ENCODE measurements at regions not wholly inside any gene's neighbourhood (a gene's known extent, or its start where the extent isn't known, plus 50 kb on each side); places are given as distances from the start of the nearest gene placed in this dataset.
A peak's percentile ranks its signal among the peaks of the same experiment; 100 is the strongest.

GRCh38 chr1:109826930-109827349 is 63.2 kb upstream of the EPS8L3 start:
- DNase-seq (ENCODE audit: low spot score): no peak

GRCh38 chr1:109826446-109826845 is 62.7 kb upstream of the EPS8L3 start:
- no peak for DNase-seq (ENCODE audit: low spot score)

- no peak for DNase-seq (ENCODE audit: low spot score)
These were observed 60.8 kb upstream of the EPS8L3 start for GRCh38 chr1:109824349-109825115.

- DNase-seq (ENCODE audit: low spot score): no peak
These were observed 60.0 kb upstream of the EPS8L3 start for GRCh38 chr1:109823543-109824348.

GRCh38 chr1:109822749-109823542 is 59.2 kb upstream of the EPS8L3 start:
- no peak for DNase-seq (ENCODE audit: low spot score)

GRCh38 chr1:109821831-109822745 is 58.4 kb upstream of the EPS8L3 start:
- DNase-seq (ENCODE audit: low spot score): no peak

GRCh38 chr1:109821221-109821669 is 57.5 kb upstream of the EPS8L3 start:
- DNase-seq (ENCODE audit: low spot score): peak; percentile 73

- no peak for DNase-seq (ENCODE audit: low spot score)
These were observed 56.2 kb upstream of the EPS8L3 start for GRCh38 chr1:109819906-109820305.

GRCh38 chr1:109818988-109819764 is 55.5 kb upstream of the EPS8L3 start:
- no peak for DNase-seq (ENCODE audit: low spot score)

GRCh38 chr1:109818271-109818987 is 54.7 kb upstream of the EPS8L3 start:
- peak; percentile 40 for DNase-seq (ENCODE audit: low spot score)

GRCh38 chr1:109817881-109818270 is 54.2 kb upstream of the EPS8L3 start:
- no peak for DNase-seq (ENCODE audit: low spot score)

GRCh38 chr1:109816975-109817535 is 53.3 kb upstream of the EPS8L3 start:
- no peak for DNase-seq (ENCODE audit: low spot score)

- DNase-seq (ENCODE audit: low spot score): peak; percentile 36
These were observed 52.6 kb upstream of the EPS8L3 start for GRCh38 chr1:109816175-109816811.

- no peak for DNase-seq (ENCODE audit: low spot score)
These were observed 52.1 kb upstream of the EPS8L3 start for GRCh38 chr1:109815809-109816174.

GRCh38 chr1:109814993-109815786 is 51.5 kb upstream of the EPS8L3 start:
- DNase-seq (ENCODE audit: low spot score): no peak

GRCh38 chr1:109814223-109814622 is 50.5 kb upstream of the EPS8L3 start:
- DNase-seq (ENCODE audit: low spot score): peak; percentile 82

Data from umbilical cord (tissue), 1 donor.